Type B pancreatic cell (in vitro differentiated cells): ENCODE measurements at regions not wholly inside any gene's neighbourhood (a gene's known extent, or its start where the extent isn't known, plus 50 kb on each side); places are given as distances from the start of the nearest gene placed in this dataset.

ENCODE experiments used
- DNase-seq: peaks from one replicate; pipeline ENCODE4 v3.0.0; 2021; ENCODE audit warnings: mixed read lengths; ENCODE audit not compliant: unreplicated experiment; ENCODE audit errors: extremely low spot score
- H3K27ac Mint-ChIP-seq: 2 replicates; pipeline ENCODE4 v1.8.0; 2021; ENCODE audit warnings: mild to moderate bottlenecking, mixed read lengths
- H3K27me3 Mint-ChIP-seq: 2 replicates; pipeline ENCODE4 v1.8.0; 2021; ENCODE audit warnings: mixed read lengths
- H3K36me3 Mint-ChIP-seq: 2 replicates; pipeline ENCODE4 v1.8.0; 2021; ENCODE audit warnings: mixed read lengths
- H3K4me1 Mint-ChIP-seq: one replicate; pipeline ENCODE4 v1.8.0; 2021; ENCODE audit warnings: mixed read lengths; ENCODE audit not compliant: unreplicated experiment
- H3K4me3 Mint-ChIP-seq: 2 replicates; pipeline ENCODE4 v1.8.0; 2021; ENCODE audit warnings: mild to moderate bottlenecking, mixed read lengths
- H3K9me3 Mint-ChIP-seq: 2 replicates; pipeline ENCODE4 v1.8.0; 2021; ENCODE audit warnings: mixed read lengths
- TF ChIP-seq, protein P1 (sequence below): fragments of 200-600 bp; sonication (generic); conservative IDR thresholded peaks from 2 replicates; pipeline ENCODE4 v1.5.0; 2021; ENCODE audit warnings: antibody characterized with exemption, mild to moderate bottlenecking

DNA sequence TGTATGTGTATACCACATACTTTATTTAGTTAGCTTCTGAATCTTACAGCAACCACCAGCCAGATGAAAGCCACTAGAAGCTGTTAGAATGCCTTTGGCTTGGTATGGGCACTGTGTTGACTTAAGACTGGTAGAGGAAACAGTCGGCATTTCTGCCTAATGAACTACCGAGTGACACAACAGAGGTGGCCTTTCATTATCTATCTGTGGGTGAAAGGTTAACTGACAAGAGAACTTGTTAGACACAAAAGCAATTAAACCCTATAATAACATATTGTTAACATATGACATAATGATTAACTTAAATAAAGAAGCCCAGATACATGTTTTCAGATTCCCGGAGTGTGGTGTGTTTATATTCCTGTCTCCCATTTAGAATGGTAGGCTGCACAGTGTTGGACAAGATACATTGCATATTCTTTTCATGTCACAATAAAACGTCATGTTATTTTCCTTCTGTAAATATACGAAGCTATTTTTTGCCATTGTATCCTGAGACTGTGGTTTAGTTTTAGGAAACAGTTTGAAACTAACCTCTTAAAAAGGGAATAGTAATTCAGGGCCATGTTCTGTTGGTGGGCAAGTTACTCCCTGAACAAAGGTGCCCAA lies 181.5 kb downstream of the SLIT2 start:
- TF ChIP-seq, protein P1, sequence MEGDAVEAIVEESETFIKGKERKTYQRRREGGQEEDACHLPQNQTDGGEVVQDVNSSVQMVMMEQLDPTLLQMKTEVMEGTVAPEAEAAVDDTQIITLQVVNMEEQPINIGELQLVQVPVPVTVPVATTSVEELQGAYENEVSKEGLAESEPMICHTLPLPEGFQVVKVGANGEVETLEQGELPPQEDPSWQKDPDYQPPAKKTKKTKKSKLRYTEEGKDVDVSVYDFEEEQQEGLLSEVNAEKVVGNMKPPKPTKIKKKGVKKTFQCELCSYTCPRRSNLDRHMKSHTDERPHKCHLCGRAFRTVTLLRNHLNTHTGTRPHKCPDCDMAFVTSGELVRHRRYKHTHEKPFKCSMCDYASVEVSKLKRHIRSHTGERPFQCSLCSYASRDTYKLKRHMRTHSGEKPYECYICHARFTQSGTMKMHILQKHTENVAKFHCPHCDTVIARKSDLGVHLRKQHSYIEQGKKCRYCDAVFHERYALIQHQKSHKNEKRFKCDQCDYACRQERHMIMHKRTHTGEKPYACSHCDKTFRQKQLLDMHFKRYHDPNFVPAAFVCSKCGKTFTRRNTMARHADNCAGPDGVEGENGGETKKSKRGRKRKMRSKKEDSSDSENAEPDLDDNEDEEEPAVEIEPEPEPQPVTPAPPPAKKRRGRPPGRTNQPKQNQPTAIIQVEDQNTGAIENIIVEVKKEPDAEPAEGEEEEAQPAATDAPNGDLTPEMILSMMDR = no peak
- H3K27me3 Mint-ChIP-seq = no peaks in the 10 kb centered on the region
- H3K9me3 Mint-ChIP-seq = no peaks in the 10 kb centered on the region
- no peak for DNase-seq
- no peak overlapping the region for H3K4me3 Mint-ChIP-seq
- peaks cover 32% of the 10 kb centered on the region for H3K4me1 Mint-ChIP-seq
- no peaks in the 10 kb centered on the region for H3K36me3 Mint-ChIP-seq
- no peak overlapping the region for H3K27ac Mint-ChIP-seq

DNA sequence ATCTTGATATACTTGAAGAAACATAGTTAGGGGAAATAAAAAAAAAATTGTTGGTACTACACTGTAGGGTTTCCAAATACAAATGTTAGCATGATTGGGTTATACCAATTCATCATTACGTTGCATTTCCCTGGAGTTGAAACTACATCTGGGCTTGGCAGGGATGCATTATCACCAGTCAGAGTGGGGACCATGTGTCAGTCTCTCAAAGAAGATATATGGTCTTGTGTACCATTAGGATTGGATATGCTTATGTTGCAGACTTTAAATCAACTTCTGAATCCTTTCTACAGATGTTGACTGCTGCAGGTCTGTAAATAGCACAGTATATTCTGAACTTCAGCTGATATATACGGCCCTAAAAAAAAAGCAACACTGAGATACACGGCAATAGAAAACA lies 188.5 kb downstream of the SLIT2 start:
- no peak overlapping the region for H3K27ac Mint-ChIP-seq
- H3K4me3 Mint-ChIP-seq = no peak overlapping the region
- TF ChIP-seq, protein P1 = no peak
- peaks cover 5% of the 10 kb centered on the region for H3K9me3 Mint-ChIP-seq
- peaks cover 30% of the 10 kb centered on the region for H3K4me1 Mint-ChIP-seq
- no peaks in the 10 kb centered on the region for H3K36me3 Mint-ChIP-seq
- no peaks in the 10 kb centered on the region for H3K27me3 Mint-ChIP-seq
- DNase-seq = no peak

DNA sequence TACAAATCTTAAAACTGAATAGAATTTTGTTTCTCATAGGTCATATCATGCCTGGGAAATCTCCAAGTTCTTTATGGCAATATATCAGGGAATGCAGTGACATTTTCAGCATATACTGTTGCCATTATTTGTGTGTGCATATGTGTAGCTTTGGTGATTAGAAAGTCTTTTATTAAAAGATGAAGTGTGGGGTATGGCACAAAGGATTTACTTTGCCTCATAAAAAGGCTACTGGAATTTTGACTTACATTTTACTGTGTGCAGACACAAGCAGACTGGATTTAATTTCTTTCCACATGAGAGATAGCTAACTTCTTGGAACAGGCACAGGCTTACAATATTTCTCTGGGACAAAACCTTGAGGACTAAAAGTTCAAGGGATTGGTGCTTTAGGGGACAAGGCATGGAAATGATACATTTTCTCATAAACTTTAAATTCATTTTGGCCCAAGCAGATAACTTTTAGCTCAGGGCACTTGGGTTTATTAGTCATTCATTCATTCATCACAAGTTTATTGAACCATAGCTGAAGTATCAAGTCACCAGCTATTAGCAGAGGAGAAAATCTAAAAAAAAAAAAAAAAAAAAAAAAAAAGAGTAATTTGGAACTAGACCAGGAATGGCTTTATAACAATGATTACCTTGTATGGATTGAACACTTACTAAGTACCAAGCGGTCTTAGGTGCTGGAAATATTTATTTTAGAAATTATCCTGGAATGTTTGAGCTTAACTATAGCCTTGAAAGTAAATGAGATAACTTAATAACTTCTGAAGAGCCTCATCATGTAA lies 191.5 kb downstream of the SLIT2 start:
- TF ChIP-seq, protein P1 = no peak
- Mint-ChIP-seq H3K4me3 (no peak overlapping the region), H3K9me3 (peaks cover 5% of the 10 kb centered on the region), H3K4me1 (peaks cover 42% of the 10 kb centered on the region), H3K36me3 (peaks cover 4% of the 10 kb centered on the region), H3K27ac (no peak overlapping the region), H3K27me3 (no peaks in the 10 kb centered on the region)
- no peak for DNase-seq

DNA sequence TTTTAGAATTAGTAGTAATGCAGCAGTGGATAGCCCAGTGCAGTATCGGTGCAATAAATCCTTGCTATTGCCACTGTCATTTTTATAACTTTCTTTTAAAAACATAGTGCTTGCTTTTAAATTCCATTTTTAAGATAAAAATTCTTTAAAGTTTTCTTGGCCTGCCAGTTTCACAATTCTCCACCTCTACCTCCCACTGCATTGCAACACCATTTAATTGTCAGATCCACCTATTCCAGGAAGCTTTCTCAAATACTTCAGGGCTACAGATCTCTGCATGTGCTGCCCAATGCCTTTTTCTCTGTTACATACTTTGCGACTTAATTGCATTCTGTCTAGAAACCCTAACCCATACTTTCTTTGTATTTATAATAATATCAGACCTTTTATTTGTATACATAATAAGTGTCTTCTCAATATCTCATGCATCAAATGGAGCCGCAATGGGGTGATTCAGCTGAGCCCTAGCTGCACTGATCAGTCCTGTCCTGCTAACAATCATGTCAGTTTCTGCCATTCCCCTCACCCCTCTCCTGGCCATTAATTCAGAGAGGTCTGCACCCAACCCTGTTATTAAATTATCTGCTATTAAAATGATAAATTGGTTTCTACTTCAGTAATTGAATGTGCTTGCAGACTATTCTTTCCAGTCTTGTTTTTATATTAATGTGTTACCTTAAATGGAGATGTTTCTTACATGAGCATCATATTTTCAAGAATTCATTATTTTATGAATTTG lies 193.1 kb downstream of the SLIT2 start:
- Mint-ChIP-seq H3K27me3 (no peaks in the 10 kb centered on the region), H3K4me3 (no peak overlapping the region), H3K36me3 (peaks cover 4% of the 10 kb centered on the region), H3K9me3 (no peaks in the 10 kb centered on the region), H3K4me1 (peaks cover 42% of the 10 kb centered on the region), H3K27ac (no peak overlapping the region)
- TF ChIP-seq, protein P1 = no peak
- no peak for DNase-seq

GRCh38 chr4:20445933-20446723 lies 194.4 kb downstream of the SLIT2 start:
- Mint-ChIP-seq H3K36me3 (peaks cover 4% of the 10 kb centered on the region), H3K9me3 (no peaks in the 10 kb centered on the region), H3K4me3 (no peak overlapping the region), H3K27me3 (no peaks in the 10 kb centered on the region), H3K27ac (no peak overlapping the region), H3K4me1 (peaks cover 42% of the 10 kb centered on the region)
- DNase-seq = no peak
- TF ChIP-seq, protein P1 = no peak
